ENCODE measurements at regions not wholly inside any gene's neighbourhood (a gene's known extent, or its start where the extent isn't known, plus 50 kb on each side); places are given as distances from the start of the nearest gene placed in this dataset.

DNA sequence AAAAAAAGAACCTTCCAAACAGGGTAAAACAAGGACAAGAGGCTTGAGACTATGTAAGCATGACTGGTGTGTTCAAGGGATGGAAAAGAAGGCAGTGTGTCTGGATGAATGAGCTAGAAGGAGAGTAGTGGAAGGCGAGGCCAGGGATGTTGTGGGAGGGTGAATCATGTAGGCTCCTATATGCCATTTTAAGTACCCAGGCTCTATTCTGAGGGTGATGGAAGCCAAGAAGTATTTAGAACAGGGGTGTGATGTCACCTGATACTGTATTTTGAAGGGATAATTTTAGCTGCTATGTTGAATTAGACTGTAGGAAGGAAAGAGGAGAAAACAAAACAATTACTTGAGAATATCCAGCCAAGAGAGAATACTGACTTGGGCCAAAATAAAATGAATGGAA is 524.7 kb upstream of the CRIM1 start:
- no peak for TF ChIP-seq POLR2A (IDR thresholded peaks at IDR 0.05)
- TF ChIP-seq, protein P1, sequence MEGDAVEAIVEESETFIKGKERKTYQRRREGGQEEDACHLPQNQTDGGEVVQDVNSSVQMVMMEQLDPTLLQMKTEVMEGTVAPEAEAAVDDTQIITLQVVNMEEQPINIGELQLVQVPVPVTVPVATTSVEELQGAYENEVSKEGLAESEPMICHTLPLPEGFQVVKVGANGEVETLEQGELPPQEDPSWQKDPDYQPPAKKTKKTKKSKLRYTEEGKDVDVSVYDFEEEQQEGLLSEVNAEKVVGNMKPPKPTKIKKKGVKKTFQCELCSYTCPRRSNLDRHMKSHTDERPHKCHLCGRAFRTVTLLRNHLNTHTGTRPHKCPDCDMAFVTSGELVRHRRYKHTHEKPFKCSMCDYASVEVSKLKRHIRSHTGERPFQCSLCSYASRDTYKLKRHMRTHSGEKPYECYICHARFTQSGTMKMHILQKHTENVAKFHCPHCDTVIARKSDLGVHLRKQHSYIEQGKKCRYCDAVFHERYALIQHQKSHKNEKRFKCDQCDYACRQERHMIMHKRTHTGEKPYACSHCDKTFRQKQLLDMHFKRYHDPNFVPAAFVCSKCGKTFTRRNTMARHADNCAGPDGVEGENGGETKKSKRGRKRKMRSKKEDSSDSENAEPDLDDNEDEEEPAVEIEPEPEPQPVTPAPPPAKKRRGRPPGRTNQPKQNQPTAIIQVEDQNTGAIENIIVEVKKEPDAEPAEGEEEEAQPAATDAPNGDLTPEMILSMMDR (IDR thresholded peaks at IDR 0.05): no peak
